ENCODE measurements at regions not wholly inside any gene's neighbourhood (a gene's known extent, or its start where the extent isn't known, plus 50 kb on each side); places are given as distances from the start of the nearest gene placed in this dataset.
A peak's percentile ranks its signal among the peaks of the same experiment; 100 is the strongest.

GRCh38 chr13:38542601-38543000 is 144.3 kb upstream of the FREM2 start:
- Histone ChIP-seq H3K36me3 (ENCODE audit: control insufficient read depth, insufficient read depth, low read length) (no peaks in the 10 kb centered on the region), H3K27ac (ENCODE audit: low read length) (no peak overlapping the region), H3K27me3 (ENCODE audit: control insufficient read depth, insufficient read depth, low read length) (no peaks in the 10 kb centered on the region), H3K4me3 (ENCODE audit: low read length) (no peak overlapping the region), H3K9me3 (replicated peaks; ENCODE audit: control insufficient read depth, low read depth, low read length) (no peaks in the 10 kb centered on the region), H3K4me1 (ENCODE audit: control insufficient read depth, insufficient read depth, low read length) (no peaks in the 10 kb centered on the region)
- 60% methylated on average over 2 of the region's 3 CpGs for WGBS (ENCODE audit: insufficient coverage)
- no peak for DNase-seq

DNA sequence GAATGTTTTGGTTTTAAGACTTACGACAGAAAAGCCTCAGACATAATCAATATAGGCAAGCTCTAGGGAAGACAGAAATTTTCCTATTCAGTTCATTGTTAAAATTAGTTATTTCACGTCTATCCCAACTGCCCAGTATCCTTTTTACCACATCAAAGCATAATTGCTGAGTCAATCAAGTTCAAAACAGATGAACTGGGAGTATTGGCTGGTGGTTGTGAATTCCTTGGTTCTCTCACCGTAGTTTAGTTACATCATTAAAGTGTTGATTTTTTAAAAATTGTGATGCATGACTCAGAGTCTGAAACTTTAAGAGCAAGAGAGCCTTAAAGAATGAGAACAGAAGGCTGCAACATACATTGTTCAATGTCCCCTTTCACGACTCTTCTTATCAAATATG is 143.3 kb upstream of the FREM2 start:
- Histone ChIP-seq H3K27me3 (ENCODE audit: control insufficient read depth, insufficient read depth, low read length) (no peaks in the 10 kb centered on the region), H3K9me3 (replicated peaks; ENCODE audit: control insufficient read depth, low read depth, low read length) (no peaks in the 10 kb centered on the region), H3K36me3 (ENCODE audit: control insufficient read depth, insufficient read depth, low read length) (no peaks in the 10 kb centered on the region), H3K4me1 (ENCODE audit: control insufficient read depth, insufficient read depth, low read length) (no peaks in the 10 kb centered on the region), H3K4me3 (ENCODE audit: low read length) (no peak overlapping the region), H3K27ac (ENCODE audit: low read length) (no peak overlapping the region)
- no CpG with 5 or more reads among the region's 4 CpGs for WGBS (ENCODE audit: insufficient coverage)
- no peak for DNase-seq

DNA sequence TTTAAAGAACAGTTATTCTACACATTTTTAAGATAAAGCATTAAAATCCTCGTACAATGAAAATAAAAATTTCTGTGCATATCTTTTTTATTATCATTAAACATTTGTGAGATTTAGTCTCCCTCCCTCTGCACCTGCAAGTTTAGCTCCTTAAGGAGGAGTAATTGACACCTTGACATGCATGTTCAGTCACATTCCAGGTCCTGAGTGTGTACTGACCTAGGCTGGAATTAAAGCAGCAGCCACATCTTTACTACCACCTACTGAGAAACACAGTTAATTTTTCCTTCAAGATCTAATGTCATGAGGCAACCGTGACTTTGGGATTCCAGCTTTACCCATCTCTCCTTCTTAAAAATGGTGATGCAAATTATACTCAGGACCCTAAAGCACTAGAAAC is 123.1 kb upstream of the FREM2 start:
- WGBS (ENCODE audit: insufficient coverage): 100% methylated on average over 1 of the region's 2 CpGs
- Histone ChIP-seq H3K27me3 (ENCODE audit: control insufficient read depth, insufficient read depth, low read length) (no peaks in the 10 kb centered on the region), H3K36me3 (ENCODE audit: control insufficient read depth, insufficient read depth, low read length) (no peaks in the 10 kb centered on the region), H3K9me3 (replicated peaks; ENCODE audit: control insufficient read depth, low read depth, low read length) (no peaks in the 10 kb centered on the region), H3K4me3 (ENCODE audit: low read length) (no peak overlapping the region), H3K4me1 (ENCODE audit: control insufficient read depth, insufficient read depth, low read length) (no peaks in the 10 kb centered on the region), H3K27ac (ENCODE audit: low read length) (no peak overlapping the region)
- DNase-seq: no peak

- no peak overlapping the region for H3K27ac ChIP-seq (ENCODE audit: low read length)
- no peaks in the 10 kb centered on the region for H3K36me3 ChIP-seq (ENCODE audit: control insufficient read depth, insufficient read depth, low read length)
- H3K4me3 ChIP-seq (ENCODE audit: low read length): no peak overlapping the region
- H3K4me1 ChIP-seq (ENCODE audit: control insufficient read depth, insufficient read depth, low read length): no peaks in the 10 kb centered on the region
- no peak for DNase-seq
- H3K9me3 ChIP-seq (replicated peaks; ENCODE audit: control insufficient read depth, low read depth, low read length): no peaks in the 10 kb centered on the region
- no CpG with 5 or more reads among the region's 7 CpGs for WGBS (ENCODE audit: insufficient coverage)
- no peaks in the 10 kb centered on the region for H3K27me3 ChIP-seq (ENCODE audit: control insufficient read depth, insufficient read depth, low read length)
Measured at GRCh38 chr13:38564256-38565150, 122.4 kb upstream of the FREM2 start.

DNA sequence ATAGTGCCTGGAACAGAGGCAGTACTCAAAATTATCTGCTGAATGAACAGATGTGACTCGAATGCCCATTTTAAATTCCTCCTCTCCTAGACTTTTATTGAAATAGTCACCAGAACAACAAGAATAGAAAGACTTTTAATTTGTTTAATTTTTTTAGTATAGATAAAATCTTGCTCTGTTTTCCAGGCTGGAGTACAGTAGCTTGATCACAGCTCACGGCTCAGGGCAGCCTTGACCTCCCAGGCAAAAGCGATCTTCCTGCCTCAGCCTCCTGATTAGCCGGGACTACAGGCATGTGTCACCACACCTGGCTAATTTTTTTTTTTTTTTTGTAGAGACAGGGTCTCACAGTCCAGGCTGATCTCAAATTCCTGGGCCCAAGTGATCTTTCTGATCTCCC is 120.9 kb upstream of the FREM2 start:
- Histone ChIP-seq H3K36me3 (ENCODE audit: control insufficient read depth, insufficient read depth, low read length) (no peaks in the 10 kb centered on the region), H3K9me3 (replicated peaks; ENCODE audit: control insufficient read depth, low read depth, low read length) (no peaks in the 10 kb centered on the region), H3K4me1 (ENCODE audit: control insufficient read depth, insufficient read depth, low read length) (no peaks in the 10 kb centered on the region), H3K27me3 (ENCODE audit: control insufficient read depth, insufficient read depth, low read length) (no peaks in the 10 kb centered on the region), H3K4me3 (ENCODE audit: low read length) (no peak overlapping the region), H3K27ac (ENCODE audit: low read length) (no peak overlapping the region)
- 90% methylated on average over 2 of the region's 4 CpGs for WGBS (ENCODE audit: insufficient coverage)
- DNase-seq: no peak

- no peak overlapping the region for H3K27ac ChIP-seq (ENCODE audit: low read length)
- DNase-seq: peak; percentile 79
- H3K4me1 ChIP-seq (ENCODE audit: control insufficient read depth, insufficient read depth, low read length): no peaks in the 10 kb centered on the region
- no peaks in the 10 kb centered on the region for H3K36me3 ChIP-seq (ENCODE audit: control insufficient read depth, insufficient read depth, low read length)
- WGBS (ENCODE audit: insufficient coverage): no CpG with 5 or more reads among the region's 3 CpGs
- H3K9me3 ChIP-seq (replicated peaks; ENCODE audit: control insufficient read depth, low read depth, low read length): no peaks in the 10 kb centered on the region
- no peak overlapping the region for H3K4me3 ChIP-seq (ENCODE audit: low read length)
- no peaks in the 10 kb centered on the region for H3K27me3 ChIP-seq (ENCODE audit: control insufficient read depth, insufficient read depth, low read length)
Measured at GRCh38 chr13:38566519-38566918, 120.4 kb upstream of the FREM2 start.

DNA sequence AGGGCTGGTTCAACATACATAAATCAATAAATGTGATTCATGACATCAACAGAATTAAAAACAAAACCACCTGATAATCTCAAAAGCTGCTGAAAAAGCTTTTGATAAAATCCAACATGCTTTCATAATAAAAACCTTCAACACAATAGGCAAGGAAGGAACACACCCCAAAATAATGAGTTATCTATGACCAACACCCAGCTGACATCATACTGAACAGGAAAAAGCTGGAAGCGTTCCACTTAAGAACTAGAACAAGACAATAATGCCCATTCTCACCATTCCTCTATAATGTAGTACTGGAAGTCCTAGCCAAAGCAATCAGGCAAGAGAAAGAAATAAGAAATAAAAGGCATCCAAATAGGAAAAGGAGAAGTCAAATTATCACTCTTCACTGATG is 116.2 kb upstream of the FREM2 start:
- Histone ChIP-seq H3K36me3 (ENCODE audit: control insufficient read depth, insufficient read depth, low read length) (no peaks in the 10 kb centered on the region), H3K4me1 (ENCODE audit: control insufficient read depth, insufficient read depth, low read length) (no peaks in the 10 kb centered on the region), H3K9me3 (replicated peaks; ENCODE audit: control insufficient read depth, low read depth, low read length) (no peaks in the 10 kb centered on the region), H3K27me3 (ENCODE audit: control insufficient read depth, insufficient read depth, low read length) (no peaks in the 10 kb centered on the region), H3K27ac (ENCODE audit: low read length) (no peak overlapping the region), H3K4me3 (ENCODE audit: low read length) (no peak overlapping the region)
- WGBS (ENCODE audit: insufficient coverage): no CpG with 5 or more reads among the region's 1 CpG
- no peak for DNase-seq

DNA sequence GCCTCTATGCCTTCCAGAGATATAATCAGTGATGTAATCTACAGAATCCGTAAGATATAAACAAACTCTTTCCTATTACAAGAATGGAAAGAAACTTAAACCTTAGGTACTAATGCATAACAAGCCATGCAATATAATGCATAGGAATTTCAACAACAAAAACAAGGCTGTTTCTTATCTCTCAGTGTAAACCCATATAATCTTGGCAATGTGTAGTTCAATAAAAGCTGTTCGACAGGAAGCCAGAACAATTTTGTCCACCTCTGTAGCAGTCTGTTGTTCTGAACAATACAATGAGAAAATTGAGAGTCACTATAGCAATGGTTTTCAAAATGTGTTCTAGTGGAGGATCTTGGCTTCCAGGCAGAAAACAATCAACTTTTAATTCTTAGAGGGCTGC is 111.5 kb upstream of the FREM2 start:
- H3K4me1 ChIP-seq (ENCODE audit: control insufficient read depth, insufficient read depth, low read length): no peaks in the 10 kb centered on the region
- H3K27me3 ChIP-seq (ENCODE audit: control insufficient read depth, insufficient read depth, low read length): no peaks in the 10 kb centered on the region
- no CpG with 5 or more reads among the region's 2 CpGs for WGBS (ENCODE audit: insufficient coverage)
- H3K36me3 ChIP-seq (ENCODE audit: control insufficient read depth, insufficient read depth, low read length): no peaks in the 10 kb centered on the region
- H3K9me3 ChIP-seq (replicated peaks; ENCODE audit: control insufficient read depth, low read depth, low read length): no peaks in the 10 kb centered on the region
- no peak overlapping the region for H3K27ac ChIP-seq (ENCODE audit: low read length)
- DNase-seq: no peak
- H3K4me3 ChIP-seq (ENCODE audit: low read length): no peak overlapping the region

DNA sequence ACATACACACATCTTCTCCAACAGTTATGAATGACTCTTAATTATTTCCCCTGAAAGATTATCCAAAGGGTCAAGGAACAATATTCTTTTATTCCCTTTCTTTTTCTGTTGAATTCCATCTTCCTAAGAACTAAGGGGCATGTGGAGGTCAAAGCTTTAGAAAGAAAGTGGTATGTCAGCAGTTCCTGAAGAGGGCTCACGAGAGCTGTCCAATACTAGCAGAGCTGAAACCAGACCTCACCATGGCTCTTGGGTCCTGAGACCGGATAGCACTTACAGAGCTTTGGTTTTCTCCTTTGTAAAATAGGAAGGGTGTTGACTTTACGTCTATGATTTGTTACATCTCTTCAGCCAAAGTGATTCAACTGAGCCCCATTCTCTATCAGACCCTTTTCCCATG is 109.8 kb upstream of the FREM2 start:
- H3K36me3 ChIP-seq (ENCODE audit: control insufficient read depth, insufficient read depth, low read length): no peaks in the 10 kb centered on the region
- WGBS (ENCODE audit: insufficient coverage): 43% methylated on average over 1 of the region's 3 CpGs

DNA sequence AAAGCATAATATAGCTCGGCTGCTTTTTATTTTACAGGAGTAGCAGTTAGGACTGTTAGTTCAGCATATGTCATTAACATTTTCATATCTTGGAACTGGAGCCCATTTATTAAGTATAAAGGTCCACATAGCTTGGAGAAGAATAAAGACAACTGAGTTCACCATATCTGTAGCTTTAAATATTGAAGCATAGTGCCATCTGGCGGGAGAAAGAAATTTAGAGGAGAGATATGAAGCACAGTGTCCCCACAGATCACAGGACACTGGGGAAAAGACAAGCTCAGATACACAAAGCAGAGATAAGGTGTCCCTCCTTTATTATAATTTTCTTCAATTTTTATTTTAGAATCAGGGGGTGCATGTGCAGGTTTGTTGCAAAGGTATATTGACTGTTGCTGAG is 104.7 kb upstream of the FREM2 start:
- Histone ChIP-seq H3K27me3 (ENCODE audit: control insufficient read depth, insufficient read depth, low read length) (no peaks in the 10 kb centered on the region), H3K4me1 (ENCODE audit: control insufficient read depth, insufficient read depth, low read length) (no peaks in the 10 kb centered on the region), H3K4me3 (ENCODE audit: low read length) (no peak overlapping the region), H3K9me3 (replicated peaks; ENCODE audit: control insufficient read depth, low read depth, low read length) (no peaks in the 10 kb centered on the region), H3K27ac (ENCODE audit: low read length) (no peak overlapping the region), H3K36me3 (ENCODE audit: control insufficient read depth, insufficient read depth, low read length) (no peaks in the 10 kb centered on the region)
- WGBS (ENCODE audit: insufficient coverage): no CpG with 5 or more reads among the region's 2 CpGs
- peak; percentile 63 for DNase-seq

More for the DNA sequence above, 109.8 kb upstream of the FREM2 start:
- no peak for DNase-seq
- Histone ChIP-seq H3K27ac (ENCODE audit: low read length) (no peak overlapping the region), H3K4me1 (ENCODE audit: control insufficient read depth, insufficient read depth, low read length) (no peaks in the 10 kb centered on the region), H3K27me3 (ENCODE audit: control insufficient read depth, insufficient read depth, low read length) (no peaks in the 10 kb centered on the region), H3K4me3 (ENCODE audit: low read length) (no peak overlapping the region), H3K9me3 (replicated peaks; ENCODE audit: control insufficient read depth, low read depth, low read length) (no peaks in the 10 kb centered on the region)

GRCh38 chr13:38590230-38590629 is 96.6 kb upstream of the FREM2 start:
- no peak for DNase-seq
- Histone ChIP-seq H3K36me3 (ENCODE audit: control insufficient read depth, insufficient read depth, low read length) (no peaks in the 10 kb centered on the region), H3K27ac (ENCODE audit: low read length) (no peak overlapping the region), H3K9me3 (replicated peaks; ENCODE audit: control insufficient read depth, low read depth, low read length) (no peaks in the 10 kb centered on the region), H3K27me3 (ENCODE audit: control insufficient read depth, insufficient read depth, low read length) (no peaks in the 10 kb centered on the region), H3K4me1 (ENCODE audit: control insufficient read depth, insufficient read depth, low read length) (no peaks in the 10 kb centered on the region), H3K4me3 (ENCODE audit: low read length) (no peak overlapping the region)
- WGBS (ENCODE audit: insufficient coverage): no CpG with 5 or more reads among the region's 2 CpGs

All from muscle of leg (tissue), 3 donors.